Neuronal stem cell (in vitro differentiated cells): ENCODE measurements at regions not wholly inside any gene's neighbourhood (a gene's known extent, or its start where the extent isn't known, plus 50 kb on each side); places are given as distances from the start of the nearest gene placed in this dataset.

Experiments used
- DNase-seq: peaks from one replicate; pipeline ENCODE4 v3.0.0-alpha.2; 2013; ENCODE audit warnings: low spot score
- H2AFZ ChIP-seq: one replicate; pipeline ENCODE4 v1.6.1; 2013; ENCODE audit warnings: mild to moderate bottlenecking, low read length, inconsistent platforms
- H2AK5ac ChIP-seq: 2 replicates; pipeline ENCODE4 v1.6.1; 2013; ENCODE audit warnings: low read depth, mild to moderate bottlenecking, inconsistent platforms, low read length, moderate library complexity, mixed read lengths
- H2BK120ac ChIP-seq: 2 replicates; pipeline ENCODE4 v1.6.1; 2013; ENCODE audit warnings: low read depth, mild to moderate bottlenecking, inconsistent platforms, low read length, moderate library complexity, mixed read lengths
- H2BK12ac ChIP-seq: one replicate; pipeline ENCODE4 v1.6.1; 2013; ENCODE audit warnings: low read length, inconsistent platforms
- H2BK15ac ChIP-seq: 2 replicates; pipeline ENCODE4 v1.6.1; 2013; ENCODE audit warnings: mild to moderate bottlenecking, low read length, inconsistent platforms, mixed read lengths
- H2BK5ac ChIP-seq: one replicate; pipeline ENCODE4 v1.6.1; 2013; ENCODE audit warnings: inconsistent platforms, mild to moderate bottlenecking, low read length, moderate library complexity
- H3K14ac ChIP-seq: one replicate; pipeline ENCODE4 v1.6.1; 2013; ENCODE audit warnings: low read length, inconsistent platforms
- H3K18ac ChIP-seq: 2 replicates; pipeline ENCODE4 v1.6.1; 2013; ENCODE audit warnings: low read length, inconsistent platforms
- H3K23ac ChIP-seq: 2 replicates; pipeline ENCODE4 v1.6.1; 2013; ENCODE audit warnings: low read depth, mild to moderate bottlenecking, mixed read lengths, low read length, inconsistent platforms; ENCODE audit not compliant: poor library complexity
- H3K27ac ChIP-seq: replicated peaks from 3 replicates; pipeline ENCODE4 v1.5.1; 2013; ENCODE audit warnings: low read length, inconsistent platforms
- H3K27me3 ChIP-seq, 3 experiments: 2 replicates each; pipeline ENCODE4 v1.6.1; 2013; ENCODE audit warnings: low read length in 3 of 3, mild to moderate bottlenecking in 2 of 3, inconsistent platforms in 1 of 3, low read depth in 1 of 3, mixed read lengths in 1 of 3, moderate library complexity in 1 of 3; ENCODE audit not compliant: control insufficient read depth in 3 of 3, insufficient read depth in 3 of 3
- H3K36me3 ChIP-seq, 2 donors: replicated peaks in 1 of 2; 2 replicates each; pipeline ENCODE4 v1.6.1; 2013; ENCODE audit warnings: low read length in 2 of 2; ENCODE audit not compliant: control insufficient read depth in 2 of 2, insufficient read depth in 2 of 2
- H3K4ac ChIP-seq: 2 replicates; pipeline ENCODE4 v1.6.1; 2013; ENCODE audit warnings: inconsistent platforms, mild to moderate bottlenecking, low read length, moderate library complexity
- H3K4me1 ChIP-seq, 2 donors: 1 replicate in 1 of 2; 2 replicates in 1 of 2; pipeline ENCODE4 v1.6.1; 2013; ENCODE audit warnings: low read length in 2 of 2, low read depth in 1 of 2; ENCODE audit not compliant: control insufficient read depth in 2 of 2, insufficient read depth in 1 of 2
- H3K4me2 ChIP-seq: one replicate; pipeline ENCODE4 v1.6.1; 2013; ENCODE audit warnings: mild to moderate bottlenecking, low read length, inconsistent platforms; ENCODE audit not compliant: insufficient read depth, poor library complexity, severe bottlenecking
- H3K4me3 ChIP-seq, 2 donors: 2 replicates each; pipeline ENCODE4 v1.5.1; 2013; ENCODE audit warnings: low read length in 2 of 2, mild to moderate bottlenecking in 2 of 2, inconsistent platforms in 1 of 2, moderate library complexity in 1 of 2
- H3K79me1 ChIP-seq: one replicate; pipeline ENCODE4 v1.6.1; 2013; ENCODE audit warnings: low read depth, mild to moderate bottlenecking, inconsistent platforms, low read length, moderate library complexity
- H3K9ac ChIP-seq: one replicate; pipeline ENCODE4 v1.6.1; 2013; ENCODE audit warnings: mild to moderate bottlenecking, low read depth, low read length, inconsistent platforms; ENCODE audit not compliant: poor library complexity
- H3K9me3 ChIP-seq, 2 donors: replicated peaks in 1 of 2; 2 replicates each; pipeline versions ENCODE3 to v1.6.1; 2013; ENCODE audit warnings: low read length in 2 of 2, mild to moderate bottlenecking in 2 of 2, inconsistent platforms in 1 of 2, low read depth in 1 of 2, mixed read lengths in 1 of 2, moderate library complexity in 1 of 2; ENCODE audit not compliant: control insufficient read depth in 2 of 2, insufficient read depth in 1 of 2
- H4K8ac ChIP-seq: one replicate; pipeline ENCODE4 v1.6.1; 2013; ENCODE audit warnings: low read depth, mild to moderate bottlenecking, inconsistent platforms, low read length, moderate library complexity
- H4K91ac ChIP-seq: one replicate; pipeline ENCODE4 v1.6.1; 2013; ENCODE audit warnings: low read length, low read depth, mild to moderate bottlenecking, inconsistent platforms; ENCODE audit not compliant: poor library complexity
- WGBS, 2 donors: extraction: QIAGEN DNeasy Blood & Tissue Kit; methylation state at CpG; one replicate each; pipeline ENCODE4 v1.1.7; 2013; ENCODE audit warnings: missing lambda C conversion rate in 2 of 2, mixed read lengths in 1 of 2; ENCODE audit not compliant: insufficient read length in 2 of 2, insufficient replicate concordance in 1 of 2; ENCODE audit errors: extremely low coverage in 2 of 2; 5-methylcytosine and 5-hydroxymethylcytosine counted together

GRCh38 chr2:150983314-150983897 lies 278.3 kb downstream of the RBM43 start:
- Histone ChIP-seq H3K4me2 (no peak overlapping the region), H2BK12ac (no peak overlapping the region), H3K23ac (no peak overlapping the region), H3K4me1 (peaks cover 2 to 11% of the 10 kb centered on the region in 2 donors), H4K91ac (no peak overlapping the region), H3K14ac (no peak overlapping the region), H3K4me3 (no peak overlapping the region), H2BK120ac (no peak overlapping the region), H4K8ac (no peak overlapping the region), H3K79me1 (no peaks in the 10 kb centered on the region), H2BK5ac (no peak overlapping the region), H3K4ac (no peak overlapping the region), H3K18ac (peak overlapping the region; percentile 22), H3K9me3 (no peaks in the 10 kb centered on the region), H3K27me3 (no peaks in the 10 kb centered on the region), H2AFZ (no peak overlapping the region), H2BK15ac (no peak overlapping the region), H3K27ac (no peak overlapping the region), H2AK5ac (no peak overlapping the region), H3K9ac (no peak overlapping the region), H3K36me3 (no peaks in the 10 kb centered on the region)
- no peak for DNase-seq
- WGBS, 2 donors = no CpG with 5 or more reads among the region's 1 CpG

- Histone ChIP-seq H2BK5ac (no peak overlapping the region), H3K4me3 (no peak overlapping the region), H3K14ac (no peak overlapping the region), H3K79me1 (no peaks in the 10 kb centered on the region), H3K4me2 (no peak overlapping the region), H2BK15ac (no peak overlapping the region), H4K8ac (no peak overlapping the region), H3K23ac (no peak overlapping the region), H3K27ac (no peak overlapping the region), H3K9me3 (no peaks in the 10 kb centered on the region), H3K4ac (no peak overlapping the region), H3K4me1 (peaks cover 4 to 11% of the 10 kb centered on the region in 2 donors), H2BK120ac (no peak overlapping the region), H2AK5ac (no peak overlapping the region), H3K9ac (no peak overlapping the region), H4K91ac (no peak overlapping the region), H3K36me3 (no peaks in the 10 kb centered on the region), H3K18ac (no peak overlapping the region), H2BK12ac (no peak overlapping the region), H3K27me3 (no peaks in the 10 kb centered on the region), H2AFZ (peak overlapping the region; percentile 32)
- no peak for DNase-seq
- no CpG with 5 or more reads among the region's 2 CpGs for WGBS, 2 donors
These were observed 279.8 kb downstream of the RBM43 start for GRCh38 chr2:150981826-150982225.

- Histone ChIP-seq H3K36me3 (no peaks in the 10 kb centered on the region), H3K79me1 (no peaks in the 10 kb centered on the region), H3K23ac (no peak overlapping the region), H3K4me1 (peaks cover 1 to 8% of the 10 kb centered on the region in 2 donors), H3K14ac (no peak overlapping the region), H3K9me3 (no peaks in the 10 kb centered on the region), H3K4me2 (no peak overlapping the region), H4K91ac (no peak overlapping the region), H3K27me3 (no peaks in the 10 kb centered on the region), H2BK5ac (no peak overlapping the region), H2AFZ (peak overlapping the region; percentile 67), H3K9ac (no peak overlapping the region), H2AK5ac (no peak overlapping the region), H2BK120ac (no peak overlapping the region), H2BK12ac (no peak overlapping the region), H2BK15ac (no peak overlapping the region), H3K4me3 (no peak overlapping the region), H3K18ac (no peak overlapping the region), H4K8ac (no peak overlapping the region), H3K27ac (no peak overlapping the region), H3K4ac (no peak overlapping the region)
- DNase-seq = no peak
- WGBS, 2 donors = no CpG with 5 or more reads among the region's 3 CpGs
These were observed 283.6 kb downstream of the RBM43 start for GRCh38 chr2:150978053-150978452.

- no CpG with 5 or more reads among the region's 4 CpGs for WGBS, 2 donors
- H3K14ac ChIP-seq = no peak overlapping the region
- H3K4me2 ChIP-seq = no peak overlapping the region
- H3K4me3 ChIP-seq = no peak overlapping the region
- no peak overlapping the region for H4K8ac ChIP-seq
- no peak for DNase-seq
- H2AK5ac ChIP-seq = no peak overlapping the region
- H3K4ac ChIP-seq = no peak overlapping the region
- no peaks in the 10 kb centered on the region for H3K9me3 ChIP-seq
- H2BK15ac ChIP-seq = no peak overlapping the region
- no peak overlapping the region for H3K23ac ChIP-seq
- H3K18ac ChIP-seq = no peak overlapping the region
- no peak overlapping the region for H2BK120ac ChIP-seq
- H4K91ac ChIP-seq = no peak overlapping the region
- H3K79me1 ChIP-seq = no peaks in the 10 kb centered on the region
- no peak overlapping the region for H2BK5ac ChIP-seq
- H3K4me1 ChIP-seq = peaks cover 1 to 8% of the 10 kb centered on the region in 2 donors
- H3K27me3 ChIP-seq = no peaks in the 10 kb centered on the region
- H2AFZ ChIP-seq = no peak overlapping the region
- no peaks in the 10 kb centered on the region for H3K36me3 ChIP-seq
- H3K9ac ChIP-seq = no peak overlapping the region
- H3K27ac ChIP-seq = no peak overlapping the region
- H2BK12ac ChIP-seq = no peak overlapping the region
These were observed 284.4 kb downstream of the RBM43 start for GRCh38 chr2:150977296-150977695.
